Heart right ventricle (tissue), 16 donors: ENCODE measurements at regions not wholly inside any gene's neighbourhood (a gene's known extent, or its start where the extent isn't known, plus 50 kb on each side); places are given as distances from the start of the nearest gene placed in this dataset.

Experiments
- ATAC-seq, 8 donors: fragments of 200-7000 bp; cut with Tn5 transposase; one replicate each; pipeline ENCODE4 v1.9.1; 2020; ENCODE audit warnings: mild to moderate bottlenecking in 8 of 8, moderate library complexity in 8 of 8, moderate number of reproducible peaks in 1 of 8
- DNase-seq, 2 donors: peaks; one replicate each; pipeline ENCODE4 v3.0.0-alpha.2; 2020
- H3K27ac ChIP-seq, 10 donors: fragments of 200-600 bp; sonication (generic) in 2 of 10; one replicate each; pipeline versions ENCODE4 v1.5.0 to v1.8.0; 2020 to 2022; ENCODE audit warnings: mild to moderate bottlenecking in 3 of 10
- H3K27me3 ChIP-seq, 7 donors: fragments of 200-600 bp; one replicate each; pipeline ENCODE4 v1.8.0; 2021 to 2022; ENCODE audit warnings: mild to moderate bottlenecking in 2 of 7
- H3K36me3 ChIP-seq, 9 donors: fragments of 200-600 bp; sonication (generic) in 1 of 9; one replicate each; pipeline versions ENCODE4 v1.5.0 to v1.8.0; 2020 to 2022; ENCODE audit warnings: mild to moderate bottlenecking in 2 of 9
- H3K4me1 ChIP-seq, 9 donors: fragments of 200-600 bp; sonication (generic) in 1 of 9; one replicate each; pipeline versions ENCODE4 v1.5.0 to v1.8.0; 2020 to 2022; ENCODE audit warnings: mild to moderate bottlenecking in 4 of 9
- H3K4me3 ChIP-seq, 10 donors: fragments of 200-600 bp; sonication (generic) in 2 of 10; one replicate each; pipeline versions ENCODE4 v1.5.0 to v1.8.0; 2020 to 2022; ENCODE audit warnings: mild to moderate bottlenecking in 7 of 10, moderate library complexity in 2 of 10
- H3K9me3 ChIP-seq, 11 donors: fragments of 200-600 bp in 10 of 11; sonication (generic) in 2 of 11; one replicate each; pipeline versions ENCODE4 v1.5.0 to v1.8.0; 2013 to 2022; ENCODE audit warnings: mild to moderate bottlenecking in 2 of 11, control low read depth in 1 of 11, moderate library complexity in 1 of 11
- CTCF ChIP-seq, 9 donors: fragments of 200-600 bp; sonication (generic) in 2 of 9; IDR thresholded peaks; one replicate each; pipeline versions ENCODE4 v1.5.0 to v1.8.0; 2021 to 2022; ENCODE audit warnings: antibody characterized with exemption in 9 of 9, mild to moderate bottlenecking in 5 of 9, moderate library complexity in 1 of 9
- WGBS, 2 donors: extraction: QIAGEN DNeasy Blood & Tissue Kit; methylation state at CpG; one replicate each; pipeline ENCODE4 v1.1.7; 2013; ENCODE audit warnings: inconsistent platforms in 1 of 2; 5-methylcytosine and 5-hydroxymethylcytosine counted together
- intact Hi-C, 10 donors: fragments of 100-400 bp; cut with DNase I; formaldehyde crosslinking; loops; one replicate each; pipeline versions ENCODE4 v1.11.1 to v1.14.2; 2022
- donor health status: Arrhythmogenic right ventricular cardiomyopathy.
- donor health status: ischemic (EF 13 %, LVEDD 7.1; RV severe dilation, severe dysfunction).
- donor health status: healthy with polysubstance abuse.
- donor health status: DM: no; HTN: yes; CAD: no.
- donor health status: DM: no; HTN: no; CAD: no.
- donor health status: ischemic (EF 25% LVEDD 6.9; RV normal size, moderate dysfunction).
- donor health status: ischemic (EF 25% LVEDD 5.7; RV mildly dilated, moderate dysfunction).
- donor health status: healthy.
- donor health status: DM: yes; HTN: yes; CAD: no.
- donor health status: Ischemic cardiomyopathy.
- donor health status: ischemic (EF 35%, LVEDD 5.7; RV mildly dilated, moderate dysfunction).
- donor health status: nonischemic (EF 11% LVEDD 7.7; RV severe dilation, severe dysfunction).
- donor health status: DM: yes; HTN: yes; CAD: no.
- donor health status: PGD.
- donor health status: ischemic (EF 29% LVEDD 5.4; RV normal size, mild dysfunction).
- donor health status: nonischemic (EF 23%, LVEDD 6.1; RV moderate dilation, normal function).

GRCh38 chr3:177820683-177821316, 623.5 kb upstream of the TBL1XR1 start:
- TF ChIP-seq CTCF (IDR thresholded peaks at IDR 0.05) = no peak
- Histone ChIP-seq H3K36me3 (no peaks in the 10 kb centered on the region), H3K4me1 (peaks cover 8 to 74% (median 44%) of the 10 kb centered on the region in 9 donors), H3K27me3 (no peaks in the 10 kb centered on the region), H3K4me3 (no peak overlapping the region), H3K27ac (peak overlapping the region in 1 of 10 donors; percentile 27), H3K9me3 (no peaks in the 10 kb centered on the region)
- no peak for DNase-seq
- intact Hi-C loops = loop anchor here in 2 of 10 donors (5.0 to 10.0 kb wide), 2 partner anchors 112 to 254 kb away; no protein-coding TSS in a partner anchor
- 77 to 82% methylated on average over 2 of the region's 2 CpGs for WGBS, 2 donors
- peak in 1 of 8 donors; percentile 18 for ATAC-seq

GRCh38 chr3:177822681-177823096, 625.4 kb upstream of the TBL1XR1 start:
- 60 to 73% methylated on average over 2 of the region's 2 CpGs for WGBS, 2 donors
- H3K27me3 ChIP-seq = no peaks in the 10 kb centered on the region
- TF ChIP-seq CTCF (IDR thresholded peaks at IDR 0.05) = no peak
- H3K9me3 ChIP-seq = no peaks in the 10 kb centered on the region
- no peak overlapping the region for H3K27ac ChIP-seq
- ATAC-seq (no peak), DNase-seq (no peak)
- H3K4me1 ChIP-seq = peaks cover 6 to 57% (median 28%) of the 10 kb centered on the region in 9 donors
- no peaks in the 10 kb centered on the region for H3K36me3 ChIP-seq
- intact Hi-C loops = loop anchor here in 2 of 10 donors (5.0 to 10.0 kb wide), 2 partner anchors 110 to 252 kb away; no protein-coding TSS in a partner anchor
- H3K4me3 ChIP-seq = no peak overlapping the region

- intact Hi-C loops = loop anchor here in 2 of 10 donors (5.0 to 10.0 kb wide), 2 partner anchors 109 to 251 kb away; no protein-coding TSS in a partner anchor
- peaks cover 6 to 58% (median 28%) of the 10 kb centered on the region in 9 donors for H3K4me1 ChIP-seq
These were observed 626.5 kb upstream of the TBL1XR1 start for GRCh38 chr3:177823701-177824189.

More at GRCh38 chr3:177823701-177824189, 626.5 kb upstream of the TBL1XR1 start:
- no peak for DNase-seq
- no peaks in the 10 kb centered on the region for H3K9me3 ChIP-seq
- 90 to 92% methylated on average over 9 of the region's 9 CpGs for WGBS, 2 donors
- TF ChIP-seq CTCF (IDR thresholded peaks at IDR 0.05) = no peak
- no peaks in the 10 kb centered on the region for H3K27me3 ChIP-seq
- no peaks in the 10 kb centered on the region for H3K36me3 ChIP-seq
- peak overlapping the region in 7 of 10 donors; percentile 8 to 50 (median 29) for H3K27ac ChIP-seq
- no peak overlapping the region for H3K4me3 ChIP-seq
- peak in 4 of 8 donors; percentile 9 to 22 (median 14) for ATAC-seq
